H1 (cell line): ENCODE measurements at regions not wholly inside any gene's neighbourhood (a gene's known extent, or its start where the extent isn't known, plus 50 kb on each side); places are given as distances from the start of the nearest gene placed in this dataset.
A peak's percentile ranks its signal among the peaks of the same experiment; 100 is the strongest.

ENCODE experiments used
- CTCF ChIA-PET: fragments of 300-600 bp; sonication (Branson Sonifier 250); formaldehyde crosslinking; loops from one replicate; lab custom pipeline; 2021; ENCODE audit not compliant: partially characterized antibody; lab: Charles Lee
- POLR2A ChIA-PET: fragments of 300-600 bp; sonication (Branson Sonifier 250); formaldehyde crosslinking; loops from one replicate; lab custom pipeline; 2021; ENCODE audit warnings: inconsistent platforms; ENCODE audit not compliant: partially characterized antibody; lab: Charles Lee
- DNase-seq, 2 experiments: peaks; one replicate each; pipeline versions ENCODE4 v3.0.0 to v3.0.0-alpha.2; 2010 to 2022; ENCODE audit warnings: low spot score in 2 of 2, low read depth in 1 of 2, mixed read lengths in 1 of 2
- FAIRE-seq: peaks from 2 replicates; lab custom pipeline; 2011; peaks lifted over from hg19 to GRCh38; lab: Jason Lieb, UNC
- H2AFZ ChIP-seq: 2 replicates; pipeline ENCODE4 v1.8.1; 2012; ENCODE audit warnings: low read length, inconsistent platforms
- H2AK5ac ChIP-seq: 2 replicates; pipeline ENCODE4 v1.6.1; 2013; ENCODE audit warnings: low read depth, low read length
- H2BK120ac ChIP-seq: replicated peaks from 2 replicates; pipeline ENCODE3; 2013; ENCODE audit warnings: low read depth, low read length, inconsistent platforms
- H2BK12ac ChIP-seq: 2 replicates; pipeline ENCODE4 v1.6.1; 2013; ENCODE audit warnings: low read depth, low read length
- H2BK15ac ChIP-seq: 2 replicates; pipeline ENCODE4 v1.6.1; 2013; ENCODE audit warnings: low read length
- H2BK20ac ChIP-seq: 2 replicates; pipeline ENCODE4 v1.6.1; 2013; ENCODE audit warnings: low read length
- H2BK5ac ChIP-seq: 2 replicates; pipeline ENCODE4 v1.6.1; 2013; ENCODE audit warnings: low read depth, low read length
- H3K14ac ChIP-seq: 2 replicates; pipeline ENCODE4 v1.6.1; 2013; ENCODE audit warnings: inconsistent platforms; ENCODE audit not compliant: insufficient read length
- H3K18ac ChIP-seq: 2 replicates; pipeline ENCODE4 v1.6.1; 2013; ENCODE audit warnings: low read length; ENCODE audit errors: extremely low read depth
- H3K23ac ChIP-seq: 2 replicates; pipeline ENCODE4 v1.6.1; 2013; ENCODE audit warnings: inconsistent platforms; ENCODE audit not compliant: insufficient read length
- H3K23me2 ChIP-seq: 2 replicates; pipeline ENCODE4 v1.6.1; 2013; ENCODE audit warnings: low read depth, low read length
- H3K27ac ChIP-seq: 2 replicates; pipeline ENCODE4 v1.6.1; 2011; ENCODE audit warnings: low read depth, low read length, inconsistent platforms
- H3K27me3 ChIP-seq, 4 experiments: replicated peaks in 1 of 4; 1 replicate in 1 of 4; 2 replicates in 3 of 4; pipeline versions ENCODE4 v1.6.1 to v1.8.1; 2011 to 2013; ENCODE audit warnings: low read length in 3 of 4, mild to moderate bottlenecking in 3 of 4, inconsistent platforms in 2 of 4, mixed read lengths in 2 of 4, moderate library complexity in 1 of 4; ENCODE audit not compliant: control insufficient read depth in 3 of 4, insufficient read depth in 3 of 4; ENCODE audit errors: extremely low read depth in 1 of 4
- H3K36me3 ChIP-seq, 4 experiments: 2 replicates each; pipeline versions ENCODE4 v1.6.1 to v1.8.1; 2011 to 2013; ENCODE audit warnings: mild to moderate bottlenecking in 4 of 4, low read length in 3 of 4, moderate library complexity in 2 of 4, control low read depth in 1 of 4, inconsistent platforms in 1 of 4; ENCODE audit not compliant: insufficient read depth in 4 of 4, control insufficient read depth in 2 of 4
- H3K4ac ChIP-seq: replicated peaks from 2 replicates; pipeline ENCODE3; 2013; ENCODE audit warnings: low read length, low read depth, mixed read lengths, inconsistent platforms; ENCODE audit not compliant: insufficient read length
- H3K4me1 ChIP-seq, 4 experiments: replicated peaks in 1 of 4; 1 replicate in 1 of 4; 2 replicates in 3 of 4; pipeline versions ENCODE4 v1.6.1 to v1.8.1; 2011 to 2013; ENCODE audit warnings: low read length in 3 of 4, inconsistent platforms in 2 of 4, mixed read lengths in 1 of 4; ENCODE audit not compliant: insufficient read depth in 4 of 4, control insufficient read depth in 3 of 4
- H3K4me2 ChIP-seq, 2 experiments: 2 replicates each; pipeline versions ENCODE4 v1.6.1 to v1.8.1; 2011 to 2013; ENCODE audit warnings: low read depth in 2 of 2, low read length in 2 of 2, control low read depth in 1 of 2, inconsistent platforms in 1 of 2, mild to moderate bottlenecking in 1 of 2; ENCODE audit not compliant: insufficient read depth in 1 of 2
- H3K4me3 ChIP-seq, 4 experiments: fragments of 200-600, 300-600 bp in 1 of 4; sonication (generic), shearing (Covaris generic), sonication (Bioruptor Twin) in 1 of 4; 2 replicates each; pipeline versions ENCODE4 v1.5.1 to v1.8.1; 2011 to 2016; ENCODE audit warnings: low read length in 4 of 4, low read depth in 3 of 4, control low read depth in 2 of 4, inconsistent platforms in 2 of 4, mild to moderate bottlenecking in 2 of 4, mixed read lengths in 1 of 4, moderate library complexity in 1 of 4; ENCODE audit not compliant: insufficient read depth in 2 of 4; ENCODE audit errors: extremely low read depth in 1 of 4
- H3K56ac ChIP-seq: replicated peaks from 2 replicates; pipeline ENCODE3; 2013; ENCODE audit warnings: low read depth, mild to moderate bottlenecking, mixed read lengths, low read length, inconsistent platforms; ENCODE audit not compliant: insufficient read length
- H3K79me1 ChIP-seq: 2 replicates; pipeline ENCODE4 v1.6.1; 2013; ENCODE audit warnings: low read depth, low read length, control low read depth
- H3K79me2 ChIP-seq, 2 experiments: 2 replicates each; pipeline versions ENCODE4 v1.6.1 to v1.8.1; 2012 to 2013; ENCODE audit warnings: low read length in 2 of 2, mild to moderate bottlenecking in 2 of 2, inconsistent platforms in 1 of 2; ENCODE audit not compliant: insufficient read depth in 2 of 2, control insufficient read depth in 1 of 2
- H3K9ac ChIP-seq, 4 experiments: replicated peaks in 1 of 4; 1 replicate in 1 of 4; 2 replicates in 3 of 4; pipeline versions ENCODE4 v1.6.1 to v1.8.1; 2011 to 2013; ENCODE audit warnings: low read depth in 3 of 4, low read length in 3 of 4, control low read depth in 2 of 4, mild to moderate bottlenecking in 2 of 4, moderate library complexity in 2 of 4, inconsistent platforms in 1 of 4; ENCODE audit errors: extremely low read depth in 1 of 4
- H3K9me3 ChIP-seq, 2 experiments: 2 replicates each; pipeline versions ENCODE4 v1.6.1 to v1.8.1; 2012 to 2013; ENCODE audit warnings: mild to moderate bottlenecking in 2 of 2, moderate library complexity in 2 of 2, control low read depth in 1 of 2, inconsistent platforms in 1 of 2, low read depth in 1 of 2, low read length in 1 of 2, mixed read lengths in 1 of 2; ENCODE audit not compliant: insufficient read depth in 2 of 2
- H4K20me1 ChIP-seq, 2 experiments: replicated peaks in 1 of 2; 2 replicates each; pipeline versions ENCODE3 to v1.8.1; 2011 to 2013; ENCODE audit warnings: inconsistent platforms in 2 of 2, low read length in 2 of 2, mild to moderate bottlenecking in 1 of 2; ENCODE audit not compliant: insufficient read depth in 2 of 2, control insufficient read depth in 1 of 2
- H4K5ac ChIP-seq: 2 replicates; pipeline ENCODE4 v1.6.1; 2013; ENCODE audit warnings: low read length, low read depth, mixed read lengths, inconsistent platforms; ENCODE audit not compliant: insufficient read length
- H4K8ac ChIP-seq: 2 replicates; pipeline ENCODE4 v1.8.0; 2013; ENCODE audit warnings: mild to moderate bottlenecking, moderate library complexity, low read length, inconsistent platforms; ENCODE audit not compliant: insufficient read depth; ENCODE audit errors: extremely low read depth
- H4K91ac ChIP-seq: replicated peaks from 2 replicates; pipeline ENCODE3; 2013; ENCODE audit warnings: low read length, mixed read lengths, inconsistent platforms; ENCODE audit not compliant: insufficient read length
- CBX5 ChIP-seq: fragments of 300-800, 300-1000 bp; sonication (generic); IDR thresholded peaks from 2 replicates; pipeline ENCODE4 v1.7.1; 2016; ENCODE audit warnings: antibody characterized with exemption, low read length, low read depth
- CREB1 ChIP-seq: IDR thresholded peaks from 2 replicates; pipeline ENCODE4 v1.6.1; 2012; ENCODE audit warnings: inconsistent platforms
- EZH2 ChIP-seq: fragments of 200-600 bp; sonication (generic); IDR thresholded peaks from 2 replicates; pipeline ENCODE4 v1.7.1; 2012; ENCODE audit warnings: low read depth, mild to moderate bottlenecking, moderate library complexity, low read length, inconsistent platforms; ENCODE audit not compliant: severe bottlenecking
- HDAC2 ChIP-seq, 2 experiments: fragments of 300-600 bp in 1 of 2; sonication (generic) in 1 of 2; IDR thresholded peaks; 2 replicates each; pipeline ENCODE4 v1.6.1; 2011 to 2012; ENCODE audit warnings: low read depth in 2 of 2, low read length in 2 of 2, mild to moderate bottlenecking in 2 of 2, moderate library complexity in 2 of 2, borderline replicate concordance in 1 of 2, inconsistent platforms in 1 of 2
- RAD21 ChIP-seq, 2 experiments: IDR thresholded peaks in 1 of 2; conservative IDR thresholded peaks in 1 of 2; 2 replicates each; pipeline ENCODE4 v1.6.1; 2011; ENCODE audit warnings: low read depth in 2 of 2, low read length in 2 of 2, improper control_type of control experiment in 1 of 2, inconsistent platforms in 1 of 2, mild to moderate bottlenecking in 1 of 2, moderate library complexity in 1 of 2
- RBBP5 ChIP-seq: IDR thresholded peaks from 2 replicates; pipeline ENCODE4 v1.7.1; 2012; ENCODE audit warnings: low read depth, mild to moderate bottlenecking, inconsistent platforms, low read length, moderate library complexity, borderline replicate concordance
- RXRA ChIP-seq: IDR thresholded peaks from 2 replicates; pipeline ENCODE4 v1.6.1; 2011; ENCODE audit warnings: low read depth, mild to moderate bottlenecking, low read length, moderate library complexity; ENCODE audit not compliant: insufficient read depth
- WGBS, 2 experiments: shearing (Covaris generic) in 1 of 2; methylation state at CpG; one replicate each; pipeline versions ENCODE4 v1.1.6 to v1.1.7; 2013 to 2015; ENCODE audit warnings: low lambda C conversion rate in 2 of 2, mixed read lengths in 2 of 2, inconsistent platforms in 1 of 2, low coverage in 1 of 2, missing lambda C conversion rate in 1 of 2; ENCODE audit not compliant: insufficient replicate concordance in 2 of 2, insufficient coverage in 1 of 2, insufficient read length in 1 of 2; ENCODE audit errors: extremely low coverage in 1 of 2, missing lambda C conversion rate in 1 of 2; 5-methylcytosine and 5-hydroxymethylcytosine counted together
- TF ChIP-seq, protein P1 (sequence below): IDR thresholded peaks from 2 replicates; pipeline ENCODE4 v1.6.1; 2012; ENCODE audit warnings: inconsistent platforms
- TF ChIP-seq, protein P2 (sequence below), 3 experiments: IDR thresholded peaks; 1 replicate in 2 of 3; 2 replicates in 1 of 3; pipeline versions ENCODE4 v1.5.1 to v1.6.1; 2011; ENCODE audit warnings: low read length in 3 of 3, mild to moderate bottlenecking in 3 of 3, inconsistent platforms in 2 of 3, low read depth in 1 of 3, moderate library complexity in 1 of 3; ENCODE audit not compliant: insufficient read depth in 1 of 3; ENCODE audit errors: control extremely low read depth in 1 of 3

DNA sequence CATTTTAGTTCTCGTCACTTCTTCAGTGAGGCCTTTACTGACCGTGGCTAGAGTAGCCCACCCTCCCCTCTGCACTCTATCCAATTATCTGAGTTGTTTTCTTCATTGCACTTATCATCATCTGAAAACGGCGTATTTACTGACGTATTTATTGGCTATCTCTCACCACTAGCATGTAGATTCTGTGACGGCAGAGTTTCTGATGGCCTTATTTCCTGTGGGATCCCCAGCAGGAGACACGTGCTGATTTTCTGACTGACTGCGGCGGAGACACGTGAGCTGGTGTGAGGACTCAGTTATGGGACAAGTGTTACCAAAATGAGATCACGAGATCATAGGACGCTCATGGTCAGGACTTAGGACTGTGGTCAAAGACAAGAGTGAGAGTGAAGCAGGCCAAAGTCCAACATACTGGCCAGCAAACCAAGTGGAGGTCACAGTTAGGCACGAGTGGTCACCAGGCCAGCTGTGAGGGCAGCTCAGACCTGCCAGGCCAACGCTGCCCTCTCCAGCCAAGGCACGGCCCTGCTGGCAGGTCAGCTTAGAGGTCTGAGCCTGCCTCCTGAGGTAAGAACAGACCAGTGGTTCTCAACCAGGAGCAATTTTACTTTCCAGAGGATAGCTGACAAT lies 50.6 kb upstream of the BNIP2 start:
- no peak overlapping the region for H2AFZ ChIP-seq
- no peaks in the 10 kb centered on the region for H3K27me3 ChIP-seq
- H3K27ac ChIP-seq, result no peak overlapping the region
- H3K23me2 ChIP-seq, result no peaks in the 10 kb centered on the region
- H4K5ac ChIP-seq, result no peak overlapping the region
- H3K56ac ChIP-seq, result no peak overlapping the region
- no peaks in the 10 kb centered on the region for H4K20me1 ChIP-seq
- no peak overlapping the region for H2BK15ac ChIP-seq
- WGBS, 2 experiments, result 83% methylated on average over 15 of the region's 15 CpGs; no CpG with 5 or more reads in 1 of the 2 experiments
- H2BK5ac ChIP-seq, result no peak overlapping the region
- CTCF ChIA-PET, result interaction anchor here (0.8 to 7.1 kb wide), 5 partner anchors 12 to 586 kb away, joined by 3 to 54 read pairs (median 5); no protein-coding TSS in a partner anchor
- H3K36me3 ChIP-seq, result no peaks in the 10 kb centered on the region
- no peak overlapping the region for H2BK20ac ChIP-seq
- no peak overlapping the region for H3K9ac ChIP-seq
- POLR2A ChIA-PET, result interaction anchor here (0.6 kb wide), 1 partner anchor 1525 kb away, joined by 3 read pairs; no protein-coding TSS in a partner anchor
- no peak overlapping the region for H3K23ac ChIP-seq
- H2AK5ac ChIP-seq, result no peak overlapping the region
- FAIRE-seq, result no peak
- no peak overlapping the region for H3K4me2 ChIP-seq
- H3K79me1 ChIP-seq, result no peaks in the 10 kb centered on the region
- 0 out of 4 replicates have a peak, but pooled peaks cover 0 to 2% of the 10 kb centered on the region in 2 experiments for H3K9me3 ChIP-seq
- H3K79me2 ChIP-seq, result no peaks in the 10 kb centered on the region
- DNase-seq, result no peak
- no peaks in the 10 kb centered on the region for H3K4me1 ChIP-seq
- H3K4ac ChIP-seq, result no peak overlapping the region
- no peak overlapping the region for H3K18ac ChIP-seq
- no peak overlapping the region for H4K8ac ChIP-seq
- no peak overlapping the region for H4K91ac ChIP-seq
- no peak overlapping the region for H3K4me3 ChIP-seq
- 0 out of 2 replicates have a peak overlapping the region, but pooled peaks have one; percentile 7 for H2BK12ac ChIP-seq
- no peak overlapping the region for H3K14ac ChIP-seq
- H2BK120ac ChIP-seq, result no peak overlapping the region
- TF ChIP-seq CREB1, result no peak
- no peak for TF ChIP-seq CBX5
- TF ChIP-seq RAD21 (IDR thresholded peaks at IDR 0.05 in 1 of 2, conservative IDR thresholded peaks at IDR 0.05 in 1 of 2; ENCODE audit: low read depth in 2 of 2, low read length in 2 of 2), result peak in 1 of 2 experiments; percentile 23; a peak in 1 of 4 replicates
- TF ChIP-seq, protein P1, sequence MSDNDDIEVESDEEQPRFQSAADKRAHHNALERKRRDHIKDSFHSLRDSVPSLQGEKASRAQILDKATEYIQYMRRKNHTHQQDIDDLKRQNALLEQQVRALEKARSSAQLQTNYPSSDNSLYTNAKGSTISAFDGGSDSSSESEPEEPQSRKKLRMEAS, result no peak
- no peak for TF ChIP-seq RBBP5
- TF ChIP-seq RXRA, result no peak
- TF ChIP-seq, protein P2, sequence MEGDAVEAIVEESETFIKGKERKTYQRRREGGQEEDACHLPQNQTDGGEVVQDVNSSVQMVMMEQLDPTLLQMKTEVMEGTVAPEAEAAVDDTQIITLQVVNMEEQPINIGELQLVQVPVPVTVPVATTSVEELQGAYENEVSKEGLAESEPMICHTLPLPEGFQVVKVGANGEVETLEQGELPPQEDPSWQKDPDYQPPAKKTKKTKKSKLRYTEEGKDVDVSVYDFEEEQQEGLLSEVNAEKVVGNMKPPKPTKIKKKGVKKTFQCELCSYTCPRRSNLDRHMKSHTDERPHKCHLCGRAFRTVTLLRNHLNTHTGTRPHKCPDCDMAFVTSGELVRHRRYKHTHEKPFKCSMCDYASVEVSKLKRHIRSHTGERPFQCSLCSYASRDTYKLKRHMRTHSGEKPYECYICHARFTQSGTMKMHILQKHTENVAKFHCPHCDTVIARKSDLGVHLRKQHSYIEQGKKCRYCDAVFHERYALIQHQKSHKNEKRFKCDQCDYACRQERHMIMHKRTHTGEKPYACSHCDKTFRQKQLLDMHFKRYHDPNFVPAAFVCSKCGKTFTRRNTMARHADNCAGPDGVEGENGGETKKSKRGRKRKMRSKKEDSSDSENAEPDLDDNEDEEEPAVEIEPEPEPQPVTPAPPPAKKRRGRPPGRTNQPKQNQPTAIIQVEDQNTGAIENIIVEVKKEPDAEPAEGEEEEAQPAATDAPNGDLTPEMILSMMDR (IDR thresholded peaks at IDR 0.05; ENCODE audit: control extremely low read depth in 1 of 3, insufficient read depth in 1 of 3, low read depth in 1 of 3, low read length in 3 of 3), result peak; percentile 8 to 31 (median 27)
- no peak for TF ChIP-seq EZH2
- TF ChIP-seq HDAC2 (IDR thresholded peaks at IDR 0.05; ENCODE audit: borderline replicate concordance in 1 of 2, low read depth in 2 of 2, low read length in 2 of 2), result no peak
